AG04449 (cell line): ENCODE measurements at regions not wholly inside any gene's neighbourhood (a gene's known extent, or its start where the extent isn't known, plus 50 kb on each side); places are given as distances from the start of the nearest gene placed in this dataset.
"Not testable (repeated sequence)": the region's sequence is repeated elsewhere in the genome, so short reads cannot be mapped to it uniquely, and the experiment has no call there.

ENCODE experiments used
- CTCF ChIA-PET: fragments of 350-600 bp; formaldehyde crosslinking; extraction: SDS; loops from one replicate; lab custom pipeline; 2021; ENCODE audit warnings: antibody characterized with exemption; lab: Yijun Ruan, JAX
- POLR2A ChIA-PET: fragments of 400-600, 350-600 bp; formaldehyde crosslinking; extraction: SDS; loops from one replicate; lab custom pipeline; 2020; ENCODE audit warnings: antibody characterized with exemption, inconsistent platforms; lab: Yijun Ruan, JAX
- DNase-seq: peaks from one replicate; pipeline ENCODE4 v3.0.0-alpha.2; 2010; ENCODE audit warnings: low read depth, low spot score
- H3K4me3 ChIP-seq: 2 replicates; pipeline ENCODE4 v1.5.1; 2011; ENCODE audit warnings: low read depth, mild to moderate bottlenecking, control low read depth, low read length
- CTCF ChIP-seq: IDR thresholded peaks from one replicate; pipeline ENCODE4 v1.5.1; 2011; ENCODE audit warnings: mild to moderate bottlenecking, moderate library complexity, low read length, control low read depth, inconsistent platforms; ENCODE audit not compliant: insufficient read depth; ENCODE audit errors: missing control alignments

- H3K4me3 ChIP-seq: no peak overlapping the region
- TF ChIP-seq CTCF: no peak
- no peak for DNase-seq
- CTCF ChIA-PET: no interaction called here
- POLR2A ChIA-PET: no interaction called here
These were observed 477.1 kb downstream of the FAT4 start for GRCh38 chr4:125791896-125792295.

- POLR2A ChIA-PET: no interaction called here
- CTCF ChIA-PET: no interaction called here
- no peak for DNase-seq
- no peak for TF ChIP-seq CTCF
- H3K4me3 ChIP-seq: no peak overlapping the region
These were observed 480.2 kb downstream of the FAT4 start for GRCh38 chr4:125794989-125795388.

GRCh38 chr4:125796138-125796537, 481.4 kb downstream of the FAT4 start:
- DNase-seq: no peak
- TF ChIP-seq CTCF: no peak
- ChIA-PET CTCF (no interaction called here), POLR2A (no interaction called here)
- no peak overlapping the region for H3K4me3 ChIP-seq

- CTCF ChIA-PET, POLR2A ChIA-PET, DNase-seq, H3K4me3 ChIP-seq: not testable (repeated sequence)
These were observed 482.9 kb downstream of the FAT4 start for GRCh38 chr4:125797621-125798020.

GRCh38 chr4:125801373-125801772, 486.6 kb downstream of the FAT4 start:
- DNase-seq: peak; percentile 3
- no peak overlapping the region for H3K4me3 ChIP-seq
- CTCF ChIA-PET: interaction anchor here (0.8 kb wide), 1 partner anchor 61 kb away, joined by 4 read pairs; no protein-coding TSS in a partner anchor
- POLR2A ChIA-PET: no interaction called here
- TF ChIP-seq CTCF: no peak

GRCh38 chr4:125801924-125802323, 487.2 kb downstream of the FAT4 start:
- ChIA-PET CTCF (interaction anchor here (0.8 kb wide), 1 partner anchor 62 kb away, joined by 4 read pairs; no protein-coding TSS in a partner anchor), POLR2A (no interaction called here)
- TF ChIP-seq CTCF: no peak
- DNase-seq: no peak
- H3K4me3 ChIP-seq: no peak overlapping the region

GRCh38 chr4:125808022-125808421, 493.3 kb downstream of the FAT4 start:
- H3K4me3 ChIP-seq: no peak overlapping the region
- POLR2A ChIA-PET: no interaction called here
- CTCF ChIA-PET: interaction anchor here (1.0 kb wide), 1 partner anchor 494 kb away, joined by 3 read pairs; the partner anchor contains the start of gene FAT4
- no peak for TF ChIP-seq CTCF
- DNase-seq: no peak
